RWPE1 (cell line): ENCODE measurements at regions not wholly inside any gene's neighbourhood (a gene's known extent, or its start where the extent isn't known, plus 50 kb on each side); places are given as distances from the start of the nearest gene placed in this dataset.

ENCODE experiments used
- CTCF ChIA-PET: fragments of 350-600 bp; sonication (Branson Sonifier 250); formaldehyde crosslinking; extraction: SDS; loops from one replicate; lab custom pipeline; 2021; lab: Yijun Ruan, JAX
- POLR2A ChIA-PET: fragments of 400-600 bp; formaldehyde crosslinking; extraction: SDS; loops from one replicate; lab custom pipeline; 2020; ENCODE audit warnings: antibody characterized with exemption; ENCODE audit not compliant: low non-redundant PET; lab: Yijun Ruan, JAX
- DNase-seq: peaks from one replicate; pipeline ENCODE4 v3.0.0; 2012; ENCODE audit warnings: low spot score
- H3K27ac ChIP-seq: fragments of 450-650 bp; 2 replicates; pipeline ENCODE4 v1.5.1; 2017
- TF ChIP-seq, protein P1 (sequence below): fragments of 450-650 bp; conservative IDR thresholded peaks from 2 replicates; pipeline ENCODE4 v1.5.1; 2017; ENCODE audit warnings: low read depth, mild to moderate bottlenecking

DNA sequence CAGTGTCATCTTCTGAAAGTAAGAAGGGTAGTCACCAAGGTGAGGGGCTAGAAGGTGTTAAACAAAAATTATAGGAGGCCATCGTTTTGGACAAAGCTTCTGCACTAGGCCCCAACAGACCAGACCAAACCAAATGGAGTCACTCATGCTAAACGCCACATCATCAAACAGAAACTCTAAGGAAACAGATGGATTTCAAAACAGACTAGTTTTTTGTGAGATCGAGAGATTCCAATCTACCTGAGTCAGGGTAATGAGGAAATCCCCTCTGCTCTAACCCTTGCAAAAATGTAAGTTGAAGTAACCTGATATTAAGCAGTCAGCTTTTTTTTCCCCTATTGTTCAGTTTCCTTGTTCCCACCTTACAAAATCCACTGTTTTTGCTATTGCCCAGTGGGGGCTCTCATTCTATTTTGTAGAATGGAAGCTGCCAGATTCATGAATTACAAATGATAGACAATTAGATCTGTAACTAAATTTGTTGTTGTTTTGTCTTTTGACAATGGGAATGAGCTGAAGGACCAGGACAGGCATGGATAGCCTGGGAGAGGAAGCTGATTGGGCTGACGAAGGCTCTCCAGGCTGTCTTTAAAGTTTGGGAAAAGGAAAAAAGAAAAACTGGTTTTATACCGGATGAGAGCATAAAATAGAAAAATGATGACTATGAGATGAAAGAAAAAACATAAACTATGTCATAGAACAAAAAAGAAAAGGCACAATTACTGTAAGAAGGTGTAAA is 94.7 kb upstream of the ADAMTSL1 start:
- no peak overlapping the region for H3K27ac ChIP-seq
- TF ChIP-seq, protein P1, sequence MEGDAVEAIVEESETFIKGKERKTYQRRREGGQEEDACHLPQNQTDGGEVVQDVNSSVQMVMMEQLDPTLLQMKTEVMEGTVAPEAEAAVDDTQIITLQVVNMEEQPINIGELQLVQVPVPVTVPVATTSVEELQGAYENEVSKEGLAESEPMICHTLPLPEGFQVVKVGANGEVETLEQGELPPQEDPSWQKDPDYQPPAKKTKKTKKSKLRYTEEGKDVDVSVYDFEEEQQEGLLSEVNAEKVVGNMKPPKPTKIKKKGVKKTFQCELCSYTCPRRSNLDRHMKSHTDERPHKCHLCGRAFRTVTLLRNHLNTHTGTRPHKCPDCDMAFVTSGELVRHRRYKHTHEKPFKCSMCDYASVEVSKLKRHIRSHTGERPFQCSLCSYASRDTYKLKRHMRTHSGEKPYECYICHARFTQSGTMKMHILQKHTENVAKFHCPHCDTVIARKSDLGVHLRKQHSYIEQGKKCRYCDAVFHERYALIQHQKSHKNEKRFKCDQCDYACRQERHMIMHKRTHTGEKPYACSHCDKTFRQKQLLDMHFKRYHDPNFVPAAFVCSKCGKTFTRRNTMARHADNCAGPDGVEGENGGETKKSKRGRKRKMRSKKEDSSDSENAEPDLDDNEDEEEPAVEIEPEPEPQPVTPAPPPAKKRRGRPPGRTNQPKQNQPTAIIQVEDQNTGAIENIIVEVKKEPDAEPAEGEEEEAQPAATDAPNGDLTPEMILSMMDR = no peak
- CTCF ChIA-PET = interaction anchor here (0.6 to 0.9 kb wide), 2 partner anchors 19 to 28 kb away, joined by 4 to 5 read pairs; no protein-coding TSS in a partner anchor
- POLR2A ChIA-PET = no interaction called here
- peak; percentile 57 for DNase-seq

DNA sequence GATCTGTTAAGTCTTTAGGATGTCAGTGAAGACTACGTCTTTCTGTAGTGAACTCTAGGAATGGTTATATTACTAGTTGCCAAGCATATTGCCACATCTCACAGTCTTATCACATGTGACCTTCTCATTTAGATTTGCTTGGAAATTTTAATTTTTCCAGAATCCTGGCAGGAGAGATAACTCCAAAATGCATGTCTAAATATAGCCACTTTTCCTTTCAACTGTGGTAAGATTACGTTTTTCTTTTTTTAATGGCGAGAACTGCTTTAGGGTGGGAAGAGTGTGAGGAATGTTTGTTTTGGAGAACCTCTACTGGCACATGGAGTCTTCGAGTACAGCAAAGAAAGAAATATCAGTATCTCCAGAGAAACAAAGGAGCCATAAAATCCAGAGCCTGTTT is 91.7 kb upstream of the ADAMTSL1 start:
- H3K27ac ChIP-seq = no peak overlapping the region
- no peak for DNase-seq
- CTCF ChIA-PET = no interaction called here
- POLR2A ChIA-PET = no interaction called here
- TF ChIP-seq, protein P1 = no peak

DNA sequence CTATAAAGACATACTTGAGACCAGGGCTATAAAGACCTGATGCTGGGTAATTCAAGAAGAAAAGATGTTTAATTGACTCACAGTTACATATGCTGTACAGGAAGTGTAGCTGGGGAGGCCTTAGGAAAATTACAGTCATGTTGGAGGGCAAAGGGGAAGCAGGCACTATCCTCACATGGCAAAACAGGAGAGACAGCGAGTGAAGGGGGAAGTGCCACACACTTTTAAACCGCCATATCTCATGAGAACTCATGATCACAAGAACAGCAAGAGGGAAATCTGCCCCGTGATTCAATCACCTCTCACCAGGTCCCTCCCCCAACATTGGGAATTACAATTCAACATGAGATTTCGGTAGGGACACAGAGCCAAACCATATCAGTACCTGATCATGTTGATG is 89.9 kb upstream of the ADAMTSL1 start:
- TF ChIP-seq, protein P1 = no peak
- ChIA-PET CTCF (no interaction called here), POLR2A (no interaction called here)
- DNase-seq = no peak
- H3K27ac ChIP-seq = no peak overlapping the region

DNA sequence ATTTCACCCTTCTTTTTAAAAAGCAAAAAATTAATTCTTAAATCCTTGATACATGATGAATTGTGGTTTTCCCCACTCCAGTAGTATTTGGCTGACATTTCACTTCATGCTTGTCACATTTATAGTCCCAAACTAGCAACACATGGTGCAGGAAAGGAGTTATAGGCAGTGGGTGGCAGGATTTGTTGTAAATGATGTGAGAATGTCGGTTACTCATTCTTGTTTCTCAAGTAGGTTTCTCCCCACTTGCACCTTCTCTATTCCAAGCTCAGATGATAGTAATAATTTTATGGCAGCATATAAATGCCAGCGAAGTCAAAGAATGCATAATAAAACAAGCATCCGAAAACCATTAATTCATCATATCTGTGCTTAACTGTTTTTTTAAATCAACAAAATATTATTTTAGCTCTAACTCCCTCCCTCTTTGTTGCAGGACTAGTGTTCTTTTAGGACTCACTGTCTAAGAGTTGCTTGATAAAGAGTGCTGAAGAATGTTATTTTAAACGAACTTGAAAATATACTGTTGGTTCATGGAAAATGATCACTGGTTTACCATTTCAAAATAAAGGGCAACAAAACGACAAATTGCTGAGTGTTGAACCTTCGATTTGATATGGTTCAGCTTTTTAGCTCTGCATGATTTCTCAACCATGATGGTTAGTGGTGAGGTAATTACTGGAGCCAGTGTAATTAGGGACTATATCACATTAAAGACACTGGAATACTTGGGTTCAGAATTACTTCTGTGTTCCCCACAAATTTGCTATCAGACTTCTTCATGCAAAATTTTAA is 88.1 kb upstream of the ADAMTSL1 start:
- POLR2A ChIA-PET = no interaction called here
- no peak overlapping the region for H3K27ac ChIP-seq
- DNase-seq = no peak
- TF ChIP-seq, protein P1 = no peak
- CTCF ChIA-PET = interaction anchor here (0.5 kb wide), 1 partner anchor 19 kb away, joined by 3 read pairs; no protein-coding TSS in a partner anchor

DNA sequence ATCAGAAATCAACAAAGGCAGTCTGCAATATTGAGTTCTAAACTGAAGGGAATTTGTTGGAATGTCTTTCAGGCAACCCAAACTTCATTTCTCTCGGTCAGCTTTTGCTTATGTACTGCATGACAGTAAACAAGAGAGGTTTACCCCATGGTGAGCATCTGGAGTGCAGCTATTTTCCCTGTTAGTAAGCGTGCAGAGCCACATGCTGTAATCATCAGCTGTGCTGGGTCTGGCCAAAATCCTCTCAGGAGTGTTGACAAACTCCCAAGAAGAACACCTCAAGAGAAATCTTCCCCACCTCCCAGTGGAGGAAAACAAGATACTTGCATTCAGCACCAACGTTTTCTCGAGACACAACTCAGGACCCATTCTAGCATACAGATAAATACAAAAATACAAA is 83.6 kb upstream of the ADAMTSL1 start:
- CTCF ChIA-PET = interaction anchor here (0.7 kb wide), 2 partner anchors 83 to 84 kb away, joined by 3 to 5 read pairs; no protein-coding TSS in a partner anchor
- DNase-seq = no peak
- POLR2A ChIA-PET = no interaction called here

More for the DNA sequence above, 83.6 kb upstream of the ADAMTSL1 start:
- TF ChIP-seq, protein P1 = no peak
- no peak overlapping the region for H3K27ac ChIP-seq
